Gastrocnemius medialis (tissue), 4 donors: ENCODE measurements at regions not wholly inside any gene's neighbourhood (a gene's known extent, or its start where the extent isn't known, plus 50 kb on each side); places are given as distances from the start of the nearest gene placed in this dataset.

Source experiments
- POLR2A ChIP-seq, 2 donors: fragments of 450-650 bp; IDR thresholded peaks; one replicate each; pipeline ENCODE4 v1.6.1; 2017; ENCODE audit warnings: antibody characterized with exemption in 2 of 2, mild to moderate bottlenecking in 2 of 2, moderate library complexity in 2 of 2
- TF ChIP-seq, protein P1 (sequence below), 5 experiments: fragments of 450-650 bp in 3 of 5; fragments of 200-600 bp in 2 of 5; sonication (generic) in 2 of 5; IDR thresholded peaks in 4 of 5; conservative IDR thresholded peaks in 1 of 5; 1 replicate in 4 of 5; 2 replicates in 1 of 5; pipeline ENCODE4 v1.5.1; 2016 to 2019; ENCODE audit warnings: antibody characterized with exemption in 5 of 5, mild to moderate bottlenecking in 3 of 5, moderate library complexity in 3 of 5

DNA sequence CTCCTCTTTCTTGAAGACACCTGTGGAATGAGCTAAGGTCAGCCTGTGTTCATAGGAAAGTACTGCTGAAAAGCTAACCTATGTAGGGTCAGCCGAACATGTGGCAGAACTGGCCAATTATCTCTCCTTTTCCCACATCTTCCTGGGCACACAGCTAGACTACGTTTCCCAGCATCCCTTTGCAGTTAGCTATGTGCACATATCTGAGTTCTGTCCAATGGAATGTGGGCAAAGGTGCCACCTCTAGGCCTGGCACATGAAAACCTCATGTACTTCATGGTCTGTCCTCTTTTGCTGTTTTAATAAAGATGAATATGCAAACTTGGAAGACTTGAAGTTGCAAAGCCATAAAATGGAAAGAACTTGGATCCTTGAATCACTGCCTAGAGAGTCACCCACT lies 352.6 kb downstream of the TNS1 start:
- TF ChIP-seq, protein P1, sequence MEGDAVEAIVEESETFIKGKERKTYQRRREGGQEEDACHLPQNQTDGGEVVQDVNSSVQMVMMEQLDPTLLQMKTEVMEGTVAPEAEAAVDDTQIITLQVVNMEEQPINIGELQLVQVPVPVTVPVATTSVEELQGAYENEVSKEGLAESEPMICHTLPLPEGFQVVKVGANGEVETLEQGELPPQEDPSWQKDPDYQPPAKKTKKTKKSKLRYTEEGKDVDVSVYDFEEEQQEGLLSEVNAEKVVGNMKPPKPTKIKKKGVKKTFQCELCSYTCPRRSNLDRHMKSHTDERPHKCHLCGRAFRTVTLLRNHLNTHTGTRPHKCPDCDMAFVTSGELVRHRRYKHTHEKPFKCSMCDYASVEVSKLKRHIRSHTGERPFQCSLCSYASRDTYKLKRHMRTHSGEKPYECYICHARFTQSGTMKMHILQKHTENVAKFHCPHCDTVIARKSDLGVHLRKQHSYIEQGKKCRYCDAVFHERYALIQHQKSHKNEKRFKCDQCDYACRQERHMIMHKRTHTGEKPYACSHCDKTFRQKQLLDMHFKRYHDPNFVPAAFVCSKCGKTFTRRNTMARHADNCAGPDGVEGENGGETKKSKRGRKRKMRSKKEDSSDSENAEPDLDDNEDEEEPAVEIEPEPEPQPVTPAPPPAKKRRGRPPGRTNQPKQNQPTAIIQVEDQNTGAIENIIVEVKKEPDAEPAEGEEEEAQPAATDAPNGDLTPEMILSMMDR (IDR thresholded peaks at IDR 0.05 in 4 of 5, conservative IDR thresholded peaks at IDR 0.05 in 1 of 5) = no peak
- no peak for TF ChIP-seq POLR2A (IDR thresholded peaks at IDR 0.05)
